ENCODE measurements at regions not wholly inside any gene's neighbourhood (a gene's known extent, or its start where the extent isn't known, plus 50 kb on each side); places are given as distances from the start of the nearest gene placed in this dataset.

- WGBS (ENCODE audit: insufficient coverage): 33% methylated on average over 1 of the region's 2 CpGs
- Histone ChIP-seq H3K9me3 (ENCODE audit: control insufficient read depth, insufficient read depth, low read length) (no peaks in the 10 kb centered on the region), H3K4me1 (ENCODE audit: control insufficient read depth, insufficient read depth, low read length) (peaks cover 5% of the 10 kb centered on the region), H3K27ac (ENCODE audit: low read depth, low read length) (no peak overlapping the region), H3K36me3 (ENCODE audit: control insufficient read depth, insufficient read depth, low read length) (no peaks in the 10 kb centered on the region), H3K4me3 (ENCODE audit: low read depth, low read length) (no peak overlapping the region), H3K27me3 (ENCODE audit: control insufficient read depth, insufficient read depth, low read length) (no peaks in the 10 kb centered on the region)
- DNase-seq (ENCODE audit: low read depth in 4 of 6, low spot score in 6 of 6): no peak
These were observed 84.5 kb upstream of the ITGB1 start for GRCh38 chr10:33042565-33042964.

GRCh38 chr10:33041783-33042437 lies 83.9 kb upstream of the ITGB1 start:
- Histone ChIP-seq H3K9me3 (ENCODE audit: control insufficient read depth, insufficient read depth, low read length) (no peaks in the 10 kb centered on the region), H3K27ac (ENCODE audit: low read depth, low read length) (no peak overlapping the region), H3K4me3 (ENCODE audit: low read depth, low read length) (no peak overlapping the region), H3K4me1 (ENCODE audit: control insufficient read depth, insufficient read depth, low read length) (peaks cover 5% of the 10 kb centered on the region), H3K36me3 (ENCODE audit: control insufficient read depth, insufficient read depth, low read length) (no peaks in the 10 kb centered on the region), H3K27me3 (ENCODE audit: control insufficient read depth, insufficient read depth, low read length) (no peaks in the 10 kb centered on the region)
- WGBS (ENCODE audit: insufficient coverage): 54% methylated on average over 2 of the region's 3 CpGs
- no peak for DNase-seq (ENCODE audit: low read depth in 4 of 6, low spot score in 6 of 6)

- no CpG with 5 or more reads among the region's 1 CpG for WGBS (ENCODE audit: insufficient coverage)
- DNase-seq (ENCODE audit: low read depth in 4 of 6, low spot score in 6 of 6): no peak
- Histone ChIP-seq H3K27me3 (ENCODE audit: control insufficient read depth, insufficient read depth, low read length) (no peaks in the 10 kb centered on the region), H3K36me3 (ENCODE audit: control insufficient read depth, insufficient read depth, low read length) (no peaks in the 10 kb centered on the region), H3K9me3 (ENCODE audit: control insufficient read depth, insufficient read depth, low read length) (no peaks in the 10 kb centered on the region), H3K4me3 (ENCODE audit: low read depth, low read length) (no peak overlapping the region), H3K27ac (ENCODE audit: low read depth, low read length) (no peak overlapping the region), H3K4me1 (ENCODE audit: control insufficient read depth, insufficient read depth, low read length) (peaks cover 5% of the 10 kb centered on the region)
These were observed 82.4 kb upstream of the ITGB1 start for GRCh38 chr10:33040436-33040835.

- no peaks in the 10 kb centered on the region for H3K9me3 ChIP-seq (ENCODE audit: control insufficient read depth, insufficient read depth, low read length)
- H3K27me3 ChIP-seq (ENCODE audit: control insufficient read depth, insufficient read depth, low read length): no peaks in the 10 kb centered on the region
- peak in 2 of 6 donors; percentile 24 to 69 for DNase-seq (ENCODE audit: low read depth in 4 of 6, low spot score in 6 of 6)
- no peak overlapping the region for H3K4me3 ChIP-seq (ENCODE audit: low read depth, low read length)
- no peaks in the 10 kb centered on the region for H3K36me3 ChIP-seq (ENCODE audit: control insufficient read depth, insufficient read depth, low read length)
- peaks cover 5% of the 10 kb centered on the region for H3K4me1 ChIP-seq (ENCODE audit: control insufficient read depth, insufficient read depth, low read length)
- WGBS (ENCODE audit: insufficient coverage): no CpG with 5 or more reads among the region's 1 CpG
- H3K27ac ChIP-seq (ENCODE audit: low read depth, low read length): no peak overlapping the region
These were observed 81.2 kb upstream of the ITGB1 start for GRCh38 chr10:33039181-33039580.

- no peaks in the 10 kb centered on the region for H3K9me3 ChIP-seq (ENCODE audit: control insufficient read depth, insufficient read depth, low read length)
- no peak for DNase-seq (ENCODE audit: low read depth in 4 of 6, low spot score in 6 of 6)
- H3K27me3 ChIP-seq (ENCODE audit: control insufficient read depth, insufficient read depth, low read length): no peaks in the 10 kb centered on the region
- no peak overlapping the region for H3K4me3 ChIP-seq (ENCODE audit: low read depth, low read length)
- peaks cover 5% of the 10 kb centered on the region for H3K4me1 ChIP-seq (ENCODE audit: control insufficient read depth, insufficient read depth, low read length)
- no CpG with 5 or more reads among the region's 7 CpGs for WGBS (ENCODE audit: insufficient coverage)
- no peak overlapping the region for H3K27ac ChIP-seq (ENCODE audit: low read depth, low read length)
- no peaks in the 10 kb centered on the region for H3K36me3 ChIP-seq (ENCODE audit: control insufficient read depth, insufficient read depth, low read length)
These were observed 80.6 kb upstream of the ITGB1 start for GRCh38 chr10:33038672-33039071.

- 93% methylated on average over 8 of the region's 8 CpGs for WGBS (ENCODE audit: insufficient coverage)
These were observed 79.7 kb upstream of the ITGB1 start for GRCh38 chr10:33037726-33038125.

GRCh38 chr10:33036670-33037069 lies 78.6 kb upstream of the ITGB1 start:
- no peak for DNase-seq (ENCODE audit: low read depth in 4 of 6, low spot score in 6 of 6)
- H3K27ac ChIP-seq (ENCODE audit: low read depth, low read length): no peak overlapping the region
- H3K4me1 ChIP-seq (ENCODE audit: control insufficient read depth, insufficient read depth, low read length): peaks cover under 1% of the 10 kb centered on the region
- no peaks in the 10 kb centered on the region for H3K9me3 ChIP-seq (ENCODE audit: control insufficient read depth, insufficient read depth, low read length)
- no peaks in the 10 kb centered on the region for H3K27me3 ChIP-seq (ENCODE audit: control insufficient read depth, insufficient read depth, low read length)
- 98% methylated on average over 15 of the region's 16 CpGs for WGBS (ENCODE audit: insufficient coverage)
- H3K4me3 ChIP-seq (ENCODE audit: low read depth, low read length): no peak overlapping the region
- no peaks in the 10 kb centered on the region for H3K36me3 ChIP-seq (ENCODE audit: control insufficient read depth, insufficient read depth, low read length)

More at GRCh38 chr10:33037726-33038125, 79.7 kb upstream of the ITGB1 start:
- Histone ChIP-seq H3K4me1 (ENCODE audit: control insufficient read depth, insufficient read depth, low read length) (peaks cover 5% of the 10 kb centered on the region), H3K4me3 (ENCODE audit: low read depth, low read length) (no peak overlapping the region), H3K27me3 (ENCODE audit: control insufficient read depth, insufficient read depth, low read length) (no peaks in the 10 kb centered on the region), H3K27ac (ENCODE audit: low read depth, low read length) (no peak overlapping the region), H3K9me3 (ENCODE audit: control insufficient read depth, insufficient read depth, low read length) (no peaks in the 10 kb centered on the region), H3K36me3 (ENCODE audit: control insufficient read depth, insufficient read depth, low read length) (no peaks in the 10 kb centered on the region)
- DNase-seq (ENCODE audit: low read depth in 4 of 6, low spot score in 6 of 6): no peak

- WGBS (ENCODE audit: insufficient coverage): no CpG with 5 or more reads among the region's 3 CpGs
- no peaks in the 10 kb centered on the region for H3K9me3 ChIP-seq (ENCODE audit: control insufficient read depth, insufficient read depth, low read length)
- H3K4me3 ChIP-seq (ENCODE audit: low read depth, low read length): no peak overlapping the region
- no peaks in the 10 kb centered on the region for H3K27me3 ChIP-seq (ENCODE audit: control insufficient read depth, insufficient read depth, low read length)
- no peaks in the 10 kb centered on the region for H3K4me1 ChIP-seq (ENCODE audit: control insufficient read depth, insufficient read depth, low read length)
- no peaks in the 10 kb centered on the region for H3K36me3 ChIP-seq (ENCODE audit: control insufficient read depth, insufficient read depth, low read length)
- peak in 1 of 6 donors; percentile 45 for DNase-seq (ENCODE audit: low read depth in 4 of 6, low spot score in 6 of 6)
- no peak overlapping the region for H3K27ac ChIP-seq (ENCODE audit: low read depth, low read length)
These were observed 77.4 kb upstream of the ITGB1 start for GRCh38 chr10:33035411-33035810.

- no CpG with 5 or more reads among the region's 1 CpG for WGBS (ENCODE audit: insufficient coverage)
- Histone ChIP-seq H3K4me3 (ENCODE audit: low read depth, low read length) (no peak overlapping the region), H3K9me3 (ENCODE audit: control insufficient read depth, insufficient read depth, low read length) (no peaks in the 10 kb centered on the region), H3K27ac (ENCODE audit: low read depth, low read length) (no peak overlapping the region), H3K36me3 (ENCODE audit: control insufficient read depth, insufficient read depth, low read length) (no peaks in the 10 kb centered on the region), H3K27me3 (ENCODE audit: control insufficient read depth, insufficient read depth, low read length) (no peaks in the 10 kb centered on the region), H3K4me1 (ENCODE audit: control insufficient read depth, insufficient read depth, low read length) (no peaks in the 10 kb centered on the region)
- no peak for DNase-seq (ENCODE audit: low read depth in 4 of 6, low spot score in 6 of 6)
These were observed 76.9 kb upstream of the ITGB1 start for GRCh38 chr10:33034931-33035330.

GRCh38 chr10:33032654-33033151 lies 74.7 kb upstream of the ITGB1 start:
- no peak overlapping the region for H3K27ac ChIP-seq (ENCODE audit: low read depth, low read length)
- DNase-seq (ENCODE audit: low read depth in 4 of 6, low spot score in 6 of 6): peak in 1 of 6 donors; percentile 43
- H3K27me3 ChIP-seq (ENCODE audit: control insufficient read depth, insufficient read depth, low read length): no peaks in the 10 kb centered on the region
- 82% methylated on average over 2 of the region's 7 CpGs for WGBS (ENCODE audit: insufficient coverage)
- no peaks in the 10 kb centered on the region for H3K36me3 ChIP-seq (ENCODE audit: control insufficient read depth, insufficient read depth, low read length)
- no peak overlapping the region for H3K4me3 ChIP-seq (ENCODE audit: low read depth, low read length)
- no peaks in the 10 kb centered on the region for H3K9me3 ChIP-seq (ENCODE audit: control insufficient read depth, insufficient read depth, low read length)
- no peaks in the 10 kb centered on the region for H3K4me1 ChIP-seq (ENCODE audit: control insufficient read depth, insufficient read depth, low read length)
